Renal cortex interstitium (tissue), 11 donors: ENCODE measurements at regions not wholly inside any gene's neighbourhood (a gene's known extent, or its start where the extent isn't known, plus 50 kb on each side); places are given as distances from the start of the nearest gene placed in this dataset.

ENCODE experiments used
- DNase-seq, 11 donors: peaks; one replicate each; pipeline ENCODE4 v3.0.0-alpha.2; 2013; ENCODE audit warnings: low read depth in 9 of 11, low spot score in 4 of 11; ENCODE audit errors: extremely low read depth in 1 of 11

DNA sequence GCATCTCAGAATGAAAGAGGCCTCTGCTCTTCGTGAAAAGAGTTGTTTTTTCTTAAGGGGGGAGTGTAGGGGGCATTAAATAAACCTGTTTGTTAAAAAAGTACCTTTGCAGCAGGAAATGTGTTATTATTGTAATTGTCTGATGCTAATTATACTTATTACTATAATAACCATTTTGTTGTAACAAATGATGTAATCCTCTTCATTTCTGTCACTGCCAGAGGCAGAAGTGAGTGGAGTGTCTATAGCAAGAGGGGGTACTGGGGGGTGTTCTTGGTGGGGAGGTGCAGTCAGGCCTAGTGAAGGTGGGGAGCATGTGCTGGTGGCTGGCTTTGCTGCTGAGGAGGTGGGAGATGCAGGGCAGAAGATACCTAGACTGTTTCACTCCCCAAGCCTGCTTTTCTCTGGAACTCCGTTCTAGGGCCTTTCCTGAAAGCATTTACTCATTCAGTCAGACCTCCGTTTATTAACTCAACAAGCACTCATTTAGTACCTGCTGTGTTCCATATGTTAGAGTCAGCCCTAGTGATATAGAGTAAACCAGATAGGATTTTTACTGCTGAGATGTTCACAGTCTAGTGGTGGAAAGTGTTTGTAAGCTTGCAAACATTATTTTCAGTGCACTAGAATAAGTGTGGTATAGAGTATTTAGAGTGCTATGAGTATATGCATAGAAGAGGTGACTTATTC lies 77.5 kb upstream of the CISTR start:
- no peak for DNase-seq

DNA sequence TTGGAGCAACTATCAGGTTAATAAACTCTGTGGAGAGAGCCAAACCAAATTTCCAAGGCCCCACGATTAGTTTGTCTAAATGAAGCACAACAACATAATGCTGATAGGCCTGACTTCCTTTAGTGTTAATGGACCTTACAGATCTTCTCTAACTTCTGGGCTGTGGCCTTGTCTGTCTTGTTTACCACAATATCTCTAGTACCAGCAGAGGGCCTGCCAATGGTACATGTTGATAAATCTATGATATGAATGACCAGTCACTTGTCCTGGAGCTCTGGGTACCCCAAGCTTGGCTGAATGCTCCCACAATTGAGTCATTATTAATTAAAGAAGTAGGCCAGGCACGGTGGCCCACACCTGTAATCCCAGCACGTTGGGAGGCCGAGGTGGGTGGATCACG lies 78.9 kb upstream of the CISTR start:
- no peak for DNase-seq

DNA sequence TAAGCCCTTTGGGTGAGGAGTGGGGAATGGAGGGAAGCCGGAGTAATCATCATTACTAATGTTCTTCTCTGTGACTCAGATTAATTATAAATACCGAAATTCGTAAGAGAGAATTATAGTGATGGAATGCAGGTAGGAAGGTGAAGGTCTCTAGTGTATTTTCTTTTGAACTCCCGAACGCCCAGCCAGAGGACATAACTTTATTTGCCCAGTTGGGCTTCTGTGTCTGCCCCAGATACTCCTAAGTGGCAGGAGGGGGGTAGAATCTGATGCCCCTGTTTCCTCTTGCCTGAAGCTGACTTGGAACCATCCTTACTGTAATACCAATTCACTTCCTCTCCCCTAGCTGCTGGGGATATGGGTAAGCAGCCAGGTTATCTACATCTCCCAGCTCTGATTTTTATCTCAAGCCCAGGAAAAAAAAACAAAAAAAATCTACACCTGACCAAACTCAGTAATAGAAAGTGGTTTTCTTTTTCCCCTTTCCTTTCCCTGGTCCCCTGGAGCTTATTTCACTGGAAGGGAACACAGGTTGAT lies 84.4 kb upstream of the CISTR start:
- no peak for DNase-seq

DNA sequence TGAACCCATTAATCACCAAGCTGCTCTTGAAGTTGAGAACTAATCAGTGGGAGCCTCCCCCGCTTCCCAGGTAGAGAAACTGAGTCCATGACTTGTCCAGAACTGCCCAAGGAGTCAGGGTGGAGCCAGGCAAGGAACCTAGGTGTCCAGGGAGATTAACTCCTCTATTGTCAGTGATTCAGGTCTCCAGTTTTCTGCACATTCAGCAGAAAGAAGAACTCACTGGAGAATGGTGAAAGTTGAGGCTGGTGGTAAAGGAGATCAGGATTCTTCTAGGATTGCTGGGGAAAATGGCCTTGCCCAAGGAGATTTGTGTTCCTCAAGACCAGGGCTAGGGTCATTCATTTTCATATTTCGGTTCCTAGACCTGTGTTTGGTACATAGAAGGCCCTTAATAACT lies 87.2 kb upstream of the CISTR start:
- DNase-seq = no peak

DNA sequence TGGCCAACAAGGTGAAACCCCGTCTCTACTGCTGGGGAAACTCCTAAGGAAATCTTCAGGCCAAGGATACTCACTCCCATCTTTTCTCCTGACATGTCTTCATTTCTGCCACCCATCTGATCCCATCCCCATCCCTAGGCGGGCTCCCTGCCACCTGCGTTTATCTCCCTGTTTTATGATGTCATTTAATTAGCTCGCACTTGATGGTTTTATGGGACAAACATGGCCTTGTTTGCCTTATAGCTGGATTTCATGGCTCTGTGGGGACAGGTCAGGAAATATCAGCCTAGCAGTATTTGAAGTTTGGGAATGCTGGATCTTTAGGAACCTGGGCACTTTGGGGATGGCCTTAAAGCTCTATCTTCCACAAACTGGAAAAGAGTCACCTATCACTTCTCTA lies 88.5 kb upstream of the CISTR start:
- no peak for DNase-seq

DNA sequence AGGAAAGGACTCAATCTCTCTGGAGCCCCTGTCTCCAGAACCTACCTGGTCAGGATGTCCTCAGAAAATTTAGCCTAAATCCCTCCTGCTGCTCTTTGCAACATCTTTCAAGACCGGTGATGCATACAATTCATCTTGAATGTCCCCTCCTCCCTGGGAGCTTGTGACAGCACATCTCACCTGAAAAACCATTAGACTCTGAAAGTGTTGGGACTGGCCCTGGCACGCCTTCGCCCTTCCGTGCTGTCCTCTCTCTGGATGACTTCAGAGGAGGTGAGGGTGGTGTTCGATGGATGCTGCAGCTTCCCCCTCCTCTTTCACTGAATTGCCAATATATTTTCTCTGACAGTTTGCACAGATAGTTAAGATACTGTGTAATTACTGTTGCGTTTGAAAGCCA lies 90.9 kb upstream of the CISTR start:
- no peak for DNase-seq

DNA sequence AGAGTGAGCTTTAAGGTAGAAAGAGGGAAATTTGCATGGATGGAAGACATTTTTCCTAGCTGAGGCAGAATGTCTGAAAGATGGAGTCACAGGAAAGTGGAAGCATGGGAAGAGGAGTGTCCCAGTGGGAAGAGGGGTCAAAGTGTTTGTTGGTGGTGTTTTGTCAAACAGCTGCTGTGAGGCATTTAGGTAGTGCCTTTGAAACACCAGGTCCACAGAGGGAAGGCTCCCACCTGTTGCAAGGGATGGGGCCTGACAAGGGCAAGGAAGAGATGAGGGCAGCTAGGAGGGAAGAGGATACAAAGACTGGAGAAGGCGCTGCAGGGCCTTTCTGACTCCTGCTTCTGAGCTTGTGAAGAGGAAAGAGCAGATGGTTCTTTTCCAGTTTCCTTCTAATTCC lies 91.8 kb upstream of the CISTR start:
- DNase-seq = no peak

DNA sequence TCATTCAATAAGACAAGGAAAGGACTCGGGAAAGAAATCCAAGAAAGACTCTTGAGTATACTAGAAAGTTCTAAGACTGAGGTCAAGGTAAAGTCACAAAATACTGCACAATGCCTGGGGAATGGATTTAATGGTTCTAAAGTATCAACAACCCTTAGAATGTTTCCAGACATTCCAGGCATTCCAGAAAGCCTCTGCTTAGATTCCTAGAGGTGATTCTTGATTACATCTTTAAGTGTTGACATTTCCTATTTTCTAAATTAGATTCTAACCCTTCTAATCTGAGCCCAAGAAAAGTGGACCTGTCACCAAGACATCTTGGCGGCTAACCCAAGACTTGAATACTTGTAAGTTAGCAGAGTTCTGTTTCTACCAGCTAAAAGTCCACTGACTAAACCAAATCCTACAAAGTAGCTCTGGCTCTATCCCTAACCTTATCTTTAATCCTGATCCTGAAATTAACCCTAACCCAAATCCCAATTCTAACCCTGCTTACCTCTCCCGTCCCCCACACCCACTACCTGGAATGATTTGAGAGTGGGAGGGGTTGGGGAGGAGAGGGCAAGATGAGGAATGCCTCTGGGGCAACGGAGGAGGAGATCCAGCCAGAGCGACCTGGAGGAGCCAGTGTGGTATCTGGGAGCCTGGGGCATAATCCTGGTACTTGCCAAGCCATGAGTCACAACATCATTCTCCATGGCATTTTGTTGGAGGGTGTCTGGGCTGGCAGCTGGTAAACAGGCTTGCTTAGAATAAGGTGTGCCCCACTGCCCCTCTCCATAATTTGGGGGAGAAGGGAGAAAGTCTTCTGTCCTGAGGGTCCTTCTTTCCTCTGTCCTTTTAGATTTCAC lies 93.4 kb upstream of the HOXC13 start:
- no peak for DNase-seq

DNA sequence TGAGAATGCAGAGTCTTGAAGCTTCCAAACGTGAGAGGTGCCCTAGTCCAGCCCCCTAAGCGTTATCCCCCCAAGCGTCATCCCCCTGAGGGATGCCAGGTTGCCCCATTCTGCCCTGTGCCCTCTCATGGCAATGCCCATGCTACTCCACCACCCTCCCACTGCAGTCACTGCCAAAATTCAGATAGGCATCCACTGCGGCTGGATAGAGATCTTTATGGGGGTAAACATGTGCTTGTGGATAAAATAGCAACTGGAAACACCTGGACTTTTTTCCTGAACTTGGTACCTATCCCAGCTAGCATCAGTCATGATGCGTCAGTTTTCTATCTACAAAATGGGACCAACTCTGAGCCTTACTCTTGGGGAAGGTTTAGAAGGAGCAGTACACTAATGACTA lies 92.7 kb upstream of the HOXC13 start:
- DNase-seq = no peak

DNA sequence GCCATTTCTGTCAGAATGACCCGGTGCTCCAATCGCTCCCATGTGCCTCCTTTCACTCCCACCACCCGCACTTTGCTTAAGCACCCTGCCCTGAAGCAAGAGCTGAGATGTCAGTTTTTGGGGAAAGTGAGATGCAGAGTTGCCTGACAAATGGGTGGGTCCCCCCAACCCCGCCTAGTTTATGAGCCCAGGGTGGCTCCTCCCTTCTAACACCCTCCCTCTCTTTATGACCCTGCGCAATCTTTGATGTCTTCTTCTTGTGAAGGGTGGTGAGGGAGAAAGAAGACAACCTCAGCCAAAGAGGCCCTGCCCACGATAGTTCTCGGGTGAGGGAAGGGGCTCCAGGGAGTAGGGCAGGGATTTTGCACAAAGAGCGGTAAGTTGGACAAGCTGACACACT lies 89.5 kb upstream of the HOXC13 start:
- DNase-seq = no peak

DNA sequence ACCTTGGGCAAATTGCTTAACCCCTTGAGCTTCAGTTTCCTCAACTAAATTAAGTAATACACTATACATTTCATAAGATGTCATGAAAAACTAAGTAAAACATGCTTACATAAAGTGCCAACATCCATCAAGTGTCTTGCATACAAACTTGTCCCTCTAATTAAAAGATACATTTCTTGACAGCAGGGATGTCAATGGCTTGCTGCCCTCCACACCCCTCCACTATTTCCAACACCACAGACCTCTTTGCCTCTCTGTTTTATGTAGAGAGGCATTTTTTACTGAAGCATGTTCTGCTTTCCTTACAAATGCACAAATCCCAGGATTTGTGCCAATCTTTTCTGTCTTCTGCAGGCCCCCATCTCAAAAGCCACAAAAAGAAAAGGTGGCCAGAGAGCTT lies 89.0 kb upstream of the HOXC13 start:
- DNase-seq = no peak

DNA sequence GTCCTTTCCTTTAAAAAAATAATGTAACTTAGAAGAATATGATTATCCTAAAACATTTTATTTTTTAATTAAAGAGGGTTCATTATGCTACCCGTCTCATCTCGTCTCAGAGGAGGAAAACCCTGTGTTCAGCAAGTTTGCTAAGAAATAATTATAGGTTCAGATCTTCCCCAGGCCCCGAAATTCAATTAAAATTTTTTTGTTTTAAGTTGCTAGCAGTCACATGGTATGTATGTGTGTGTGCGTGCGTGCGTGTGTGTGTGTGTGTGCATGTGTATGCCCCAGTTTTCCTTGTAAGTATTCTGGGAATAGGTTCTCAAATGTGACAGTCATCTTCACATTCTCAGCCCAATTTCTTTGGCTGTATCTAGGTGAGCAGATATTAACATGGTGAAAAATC lies 86.6 kb upstream of the HOXC13 start:
- DNase-seq = no peak

DNA sequence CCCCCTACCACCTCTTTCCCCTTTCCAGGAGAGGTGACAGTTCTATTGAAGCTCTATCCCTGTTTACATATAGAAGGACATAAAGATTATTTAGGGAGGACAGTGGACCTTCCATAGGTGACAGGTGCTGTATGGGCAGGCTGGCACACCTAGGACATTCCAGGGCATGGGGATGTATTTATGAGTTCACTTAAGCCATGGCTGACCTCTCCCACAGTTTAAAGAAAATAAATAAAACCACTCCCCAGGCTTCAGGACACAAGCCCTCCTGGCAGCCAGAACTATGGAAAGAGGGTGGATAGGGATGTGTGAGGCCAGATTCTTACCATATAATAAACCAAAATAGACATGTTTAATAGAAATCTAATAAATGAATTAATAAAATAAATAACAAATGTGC lies 85.6 kb upstream of the HOXC13 start:
- no peak for DNase-seq

DNA sequence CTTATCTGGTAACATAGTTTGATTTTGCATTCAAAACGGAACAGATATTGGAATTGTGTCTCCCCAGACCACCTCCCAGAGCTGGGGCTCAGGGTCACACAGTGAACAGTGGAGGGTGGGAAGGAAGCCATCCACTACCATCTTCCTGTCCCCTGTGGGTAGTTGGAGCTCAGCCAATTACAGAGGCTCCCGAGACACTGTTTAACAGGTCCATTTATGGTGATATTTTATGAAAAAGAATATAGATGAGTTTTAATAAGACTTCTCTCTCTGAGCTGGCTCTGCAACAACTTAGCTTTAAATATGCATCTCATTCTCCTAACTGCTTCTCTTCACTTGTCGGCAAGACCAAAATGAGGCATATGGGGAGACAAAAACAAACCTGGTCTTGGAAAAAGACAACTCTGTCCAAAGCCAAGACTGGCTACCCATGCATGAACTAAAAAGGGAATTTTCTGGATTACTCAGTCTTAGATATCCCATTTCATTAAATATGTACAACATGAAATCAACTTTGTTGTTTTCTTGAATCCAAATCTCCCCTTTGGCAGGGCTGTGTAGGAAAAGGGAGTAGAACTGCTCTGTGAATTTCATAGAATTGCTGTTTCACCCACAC lies 83.8 kb upstream of the HOXC13 start:
- no peak for DNase-seq

DNA sequence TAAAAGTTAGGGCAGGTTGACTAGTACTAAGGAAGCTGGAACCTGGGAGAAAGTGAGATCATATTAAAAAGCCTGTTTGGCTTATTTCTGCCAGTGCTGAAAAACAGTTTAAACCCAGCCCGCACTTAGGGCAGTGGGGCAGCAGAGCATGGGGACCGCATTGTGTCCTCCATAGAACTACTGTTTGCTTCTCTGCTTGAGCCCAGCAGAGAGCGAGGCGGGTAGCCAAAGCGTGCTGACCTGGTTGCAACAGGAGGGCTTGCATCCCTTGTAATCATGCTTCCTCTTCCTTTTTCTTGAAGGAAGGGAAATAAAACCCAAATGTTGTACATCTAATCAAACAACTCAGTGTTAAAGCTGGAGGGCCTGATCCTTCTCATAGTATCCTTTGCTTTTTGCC lies 82.5 kb upstream of the HOXC13 start:
- no peak for DNase-seq

DNA sequence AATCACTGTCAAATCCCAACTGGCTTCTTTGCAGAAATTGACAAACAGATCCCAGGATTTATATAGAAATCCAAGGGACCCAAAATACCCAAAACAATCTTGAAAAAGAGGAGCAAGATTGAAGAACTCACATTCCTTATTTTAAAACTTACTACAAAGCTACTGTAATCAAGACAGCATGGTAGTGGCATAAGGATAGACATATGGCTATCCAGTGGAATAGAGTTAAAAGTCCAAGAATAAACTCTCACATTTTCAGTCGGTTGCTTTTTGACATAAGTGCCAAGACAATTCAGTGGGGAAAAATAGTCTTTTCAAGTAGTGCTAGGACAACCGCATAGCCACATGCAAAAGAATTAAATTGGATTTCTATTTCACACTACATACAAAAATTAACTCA lies 81.0 kb upstream of the HOXC13 start:
- DNase-seq = no peak

DNA sequence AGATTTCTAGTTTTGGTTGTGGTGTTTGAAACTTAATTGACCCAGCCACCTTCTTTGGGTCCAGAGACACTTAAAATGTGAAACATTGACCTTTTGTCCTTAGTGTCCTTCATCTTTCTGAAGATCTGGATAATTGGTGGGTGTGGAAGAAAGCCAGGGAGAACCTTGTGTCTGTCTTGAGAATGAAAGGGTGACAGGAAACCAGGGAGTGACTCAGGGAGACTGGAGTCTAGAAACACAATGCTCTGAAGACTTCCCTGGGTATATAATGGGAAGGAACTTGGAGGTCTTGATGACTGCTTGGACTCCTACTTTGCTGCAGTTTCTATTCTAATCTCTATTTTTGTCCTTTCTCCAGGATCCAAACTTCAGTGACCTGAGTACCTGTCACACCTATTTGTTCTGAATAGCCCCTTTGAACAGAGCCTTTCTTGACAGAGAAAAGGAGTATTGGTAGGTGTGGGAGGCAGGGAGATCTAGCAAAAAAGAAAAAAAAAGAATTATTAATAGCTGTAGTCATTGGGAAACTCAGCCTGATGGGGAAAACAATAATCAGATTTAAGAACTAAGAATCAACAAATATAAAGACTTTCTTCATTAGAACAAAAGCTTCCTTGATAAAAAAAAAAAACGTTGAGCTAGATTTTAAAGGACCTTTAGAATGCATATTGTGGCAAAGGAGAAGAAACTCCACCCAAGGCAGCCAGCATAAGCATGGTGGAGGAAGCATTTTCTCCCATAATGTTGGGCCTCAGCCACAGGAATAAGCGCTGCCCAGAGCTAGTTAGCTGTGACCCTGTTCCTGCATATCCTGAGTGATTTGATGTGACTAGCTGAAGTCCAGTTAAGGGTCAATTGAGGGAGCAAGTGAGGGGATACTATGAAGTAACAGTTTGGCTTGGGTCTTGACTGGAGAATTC lies 77.9 kb upstream of the HOXC13 start:
- no peak for DNase-seq

DNA sequence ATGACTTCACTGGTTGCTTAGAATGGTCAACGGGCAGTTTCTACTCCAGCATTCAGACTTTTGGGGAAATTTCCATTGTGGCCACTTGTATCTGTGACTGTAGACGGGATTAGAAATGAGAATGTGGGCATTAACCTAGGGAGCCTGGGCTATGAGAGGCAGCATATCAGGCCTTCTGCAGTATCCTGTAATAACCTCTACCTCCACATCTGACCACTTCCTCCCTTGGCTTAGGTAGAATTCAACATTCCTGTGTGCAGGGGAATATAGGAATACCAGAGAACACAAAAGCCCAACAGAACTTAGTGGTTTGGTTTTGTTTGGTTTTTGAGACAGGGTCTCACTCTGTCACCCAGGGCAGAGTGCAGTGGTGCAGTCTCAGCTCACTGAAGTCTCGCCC lies 76.4 kb upstream of the HOXC13 start:
- no peak for DNase-seq

DNA sequence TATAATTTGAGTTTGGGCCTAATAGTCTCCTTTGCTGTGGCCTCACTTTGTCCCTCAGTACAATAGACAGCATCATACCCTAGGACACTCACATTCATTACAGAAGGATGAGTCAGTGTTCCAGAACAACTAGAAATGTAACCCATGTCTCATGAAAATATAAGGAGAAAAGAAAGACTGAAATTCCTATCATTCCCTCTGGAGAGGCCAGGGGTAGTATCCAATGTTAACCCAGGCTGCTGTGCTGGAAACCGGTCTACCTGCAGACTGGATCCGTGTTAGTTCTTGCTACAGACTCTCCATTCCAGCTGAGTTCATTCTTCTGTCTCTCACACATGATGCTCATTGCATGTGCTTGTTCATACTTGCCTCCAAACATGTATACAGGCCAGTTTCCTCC lies 75.8 kb upstream of the HOXC13 start:
- DNase-seq = no peak
